ENCODE measurements at regions not wholly inside any gene's neighbourhood (a gene's known extent, or its start where the extent isn't known, plus 50 kb on each side); places are given as distances from the start of the nearest gene placed in this dataset.

GRCh38 chr18:22515250-22515649 lies 97.5 kb upstream of the CTAGE1 start:
- Histone ChIP-seq H3K27ac (ENCODE audit: low read depth, low read length) (no peak overlapping the region), H3K36me3 (ENCODE audit: control insufficient read depth in 1 of 2, insufficient read depth in 2 of 2, low read length in 2 of 2) (no peaks in the 10 kb centered on the region), H3K9me2 (ENCODE audit: insufficient read depth) (no peaks in the 10 kb centered on the region), H2AFZ (ENCODE audit: low read depth, low read length, poor library complexity, severe bottlenecking) (no peak overlapping the region), H3K4me1 (ENCODE audit: control insufficient read depth in 1 of 2, insufficient read depth in 2 of 2, low read length in 2 of 2) (no peaks in the 10 kb centered on the region), H4K20me1 (ENCODE audit: insufficient read depth) (no peaks in the 10 kb centered on the region), H3K9me3 (ENCODE audit: control insufficient read depth in 1 of 2, insufficient read depth in 1 of 2, low read depth in 1 of 2, low read length in 2 of 2) (no peaks in the 10 kb centered on the region), H3K27me3 (ENCODE audit: insufficient read depth, low read length) (no peaks in the 10 kb centered on the region), H3K4me3 (replicated peaks in 1 of 2; ENCODE audit: low read depth in 1 of 2, low read length in 2 of 2) (no peak overlapping the region), H3K4me2 (ENCODE audit: low read length) (no peak overlapping the region), H3K79me2 (ENCODE audit: insufficient read depth, low read length) (no peaks in the 10 kb centered on the region), H3K9ac (ENCODE audit: low read length) (no peak overlapping the region)
- TF ChIP-seq POLR2AphosphoS5 (IDR thresholded peaks at IDR 0.05; ENCODE audit: low read depth, low read length), result no peak
- TF ChIP-seq ELF1 (IDR thresholded peaks at IDR 0.05; ENCODE audit: borderline replicate concordance, low read depth), result no peak
- no peak for TF ChIP-seq EZH2phosphoT487 (IDR thresholded peaks at IDR 0.05; ENCODE audit: borderline replicate concordance)
- no peak for TF ChIP-seq CBX3 (IDR thresholded peaks at IDR 0.05; ENCODE audit: low read depth)
- TF ChIP-seq ATF3 (IDR thresholded peaks at IDR 0.05), result no peak
- TF ChIP-seq JUND (IDR thresholded peaks at IDR 0.05), result no peak
- TF ChIP-seq SIN3A (IDR thresholded peaks at IDR 0.05; ENCODE audit: low read depth), result no peak
- TF ChIP-seq CEBPB (IDR thresholded peaks at IDR 0.05; ENCODE audit: low read depth), result no peak
- TF ChIP-seq ZFX (IDR thresholded peaks at IDR 0.05), result no peak
- DNase-seq (ENCODE audit: low read depth, low spot score) (no peak), ATAC-seq (no peak)
- BruUV-seq (replicated peaks), result no TSS peak
- CTCF ChIA-PET, result no interaction called here
- intact Hi-C loops (cut with micrococcal nuclease), result no loop called here
- POLR2A ChIA-PET, result no interaction called here
- RAD21 ChIA-PET (ENCODE audit: low non-redundant PET in 1 of 2, low total read pairs in 2 of 2, uncharacterized antibody in 2 of 2, unreplicated experiment in 2 of 2), result no interaction called here

GRCh38 chr18:22517356-22517755 lies 99.6 kb upstream of the CTAGE1 start:
- no peaks in the 10 kb centered on the region for H4K20me1 ChIP-seq (ENCODE audit: insufficient read depth)
- no peaks in the 10 kb centered on the region for H3K79me2 ChIP-seq (ENCODE audit: insufficient read depth, low read length)
- H3K9ac ChIP-seq (ENCODE audit: low read length), result no peak overlapping the region
- H3K4me2 ChIP-seq (ENCODE audit: low read length), result no peak overlapping the region
- CTCF ChIA-PET, result no interaction called here
- ATAC-seq (no peak), DNase-seq (ENCODE audit: low read depth, low spot score) (no peak)
- intact Hi-C loops (cut with micrococcal nuclease), result no loop called here
- H3K27me3 ChIP-seq (ENCODE audit: insufficient read depth, low read length), result no peaks in the 10 kb centered on the region
- H3K4me1 ChIP-seq (ENCODE audit: control insufficient read depth in 1 of 2, insufficient read depth in 2 of 2, low read length in 2 of 2), result no peaks in the 10 kb centered on the region
- no peaks in the 10 kb centered on the region for H3K9me2 ChIP-seq (ENCODE audit: insufficient read depth)
- H3K4me3 ChIP-seq (replicated peaks in 1 of 2; ENCODE audit: low read depth in 1 of 2, low read length in 2 of 2), result no peak overlapping the region
- TF ChIP-seq SRF (IDR thresholded peaks at IDR 0.05; ENCODE audit: low read depth) (no peak), MAX (IDR thresholded peaks at IDR 0.05) (no peak), ZBTB33 (IDR thresholded peaks at IDR 0.05; ENCODE audit: extremely low read depth, insufficient replicate concordance, low read length) (no peak), EGR1 (IDR thresholded peaks at IDR 0.05; ENCODE audit: low read depth) (no peak), EZH2 (IDR thresholded peaks at IDR 0.05) (no peak), SP1 (IDR thresholded peaks at IDR 0.05; ENCODE audit: low read depth) (no peak), POLR2A (IDR thresholded peaks at IDR 0.05; ENCODE audit: borderline replicate concordance, extremely low read depth, insufficient read depth, insufficient read length) (no peak), FOSL1 (IDR thresholded peaks at IDR 0.05; ENCODE audit: low read depth) (no peak), EZH2phosphoT487 (IDR thresholded peaks at IDR 0.05; ENCODE audit: borderline replicate concordance) (no peak), CBX3 (IDR thresholded peaks at IDR 0.05; ENCODE audit: low read depth) (no peak), TCF7L2 (IDR thresholded peaks at IDR 0.05; ENCODE audit: borderline replicate concordance, extremely low read depth, insufficient read depth, insufficient read length) (no peak)
- H3K9me3 ChIP-seq (ENCODE audit: control insufficient read depth in 1 of 2, insufficient read depth in 1 of 2, low read depth in 1 of 2, low read length in 2 of 2), result no peaks in the 10 kb centered on the region
- no peak overlapping the region for H3K27ac ChIP-seq (ENCODE audit: low read depth, low read length)
- no TSS peak for BruUV-seq (replicated peaks)
- RAD21 ChIA-PET (ENCODE audit: low non-redundant PET in 1 of 2, low total read pairs in 2 of 2, uncharacterized antibody in 2 of 2, unreplicated experiment in 2 of 2), result no interaction called here
- POLR2A ChIA-PET, result no interaction called here
- H2AFZ ChIP-seq (ENCODE audit: low read depth, low read length, poor library complexity, severe bottlenecking), result no peak overlapping the region
- H3K36me3 ChIP-seq (ENCODE audit: control insufficient read depth in 1 of 2, insufficient read depth in 2 of 2, low read length in 2 of 2), result no peaks in the 10 kb centered on the region

All from HCT116 (cell line).